ENCODE measurements at regions not wholly inside any gene's neighbourhood (a gene's known extent, or its start where the extent isn't known, plus 50 kb on each side); places are given as distances from the start of the nearest gene placed in this dataset.

- no peak overlapping the region for H2BK5ac ChIP-seq (ENCODE audit: low read depth, low read length)
- no peaks in the 10 kb centered on the region for H4K20me1 ChIP-seq (replicated peaks in 1 of 2; ENCODE audit: control insufficient read depth in 1 of 2, insufficient read depth in 2 of 2, low read length in 2 of 2)
- H3K9ac ChIP-seq (replicated peaks in 1 of 4; ENCODE audit: extremely low read depth in 1 of 4, low read depth in 3 of 4, low read length in 3 of 4) = no peak overlapping the region; a peak in 1 of 7 replicates
- no peak overlapping the region for H4K8ac ChIP-seq (ENCODE audit: extremely low read depth, insufficient read depth, low read length)
- TF ChIP-seq BRCA1 (IDR thresholded peaks at IDR 0.05; ENCODE audit: low read depth, low read length) (no peak), TAF7 (optimal IDR thresholded peaks at IDR 0.05; ENCODE audit: borderline replicate concordance, low read depth, low read length) (no peak), ZNF274 (IDR thresholded peaks at IDR 0.05; ENCODE audit: borderline replicate concordance, extremely low read depth, low read length) (no peak), USF2 (IDR thresholded peaks at IDR 0.05; ENCODE audit: low read length) (no peak), JUN (IDR thresholded peaks at IDR 0.05; ENCODE audit: low read depth, low read length) (no peak), ASH2L (IDR thresholded peaks at IDR 0.05; ENCODE audit: low read length) (no peak), KDM4A (IDR thresholded peaks at IDR 0.05; ENCODE audit: low read depth, low read length, severe bottlenecking) (no peak)
- H3K4me3 ChIP-seq (ENCODE audit: extremely low read depth in 1 of 4, insufficient read depth in 2 of 4, low read depth in 3 of 4, low read length in 4 of 4) = no peak overlapping the region
- H2BK12ac ChIP-seq (ENCODE audit: low read depth, low read length) = no peak overlapping the region
- DNase-seq (ENCODE audit: low read depth in 1 of 2, low spot score in 2 of 2) = no peak
- no peak overlapping the region for H2BK120ac ChIP-seq (replicated peaks; ENCODE audit: low read depth, low read length)
- no peaks in the 10 kb centered on the region for H3K36me3 ChIP-seq (ENCODE audit: control insufficient read depth in 2 of 4, insufficient read depth in 4 of 4, low read length in 3 of 4)
- H2BK20ac ChIP-seq (ENCODE audit: low read length) = no peak overlapping the region
- no peak overlapping the region for H3K4ac ChIP-seq (replicated peaks; ENCODE audit: insufficient read length, low read depth, low read length)
- ChIA-PET POLR2A (ENCODE audit: partially characterized antibody) (no interaction called here), CTCF (ENCODE audit: partially characterized antibody) (interaction anchor here (1.0 to 4.5 kb wide), 3 partner anchors 16 to 531 kb away, joined by 3 to 21 read pairs (median 3); no protein-coding TSS in a partner anchor)
- no peak overlapping the region for H3K23ac ChIP-seq (ENCODE audit: insufficient read length)
- H2BK15ac ChIP-seq (ENCODE audit: low read length) = no peak overlapping the region
- no peaks in the 10 kb centered on the region for H3K9me3 ChIP-seq (ENCODE audit: insufficient read depth in 2 of 2, low read depth in 1 of 2, low read length in 1 of 2)
- H3K4me1 ChIP-seq (replicated peaks in 1 of 4; ENCODE audit: control insufficient read depth in 3 of 4, insufficient read depth in 4 of 4, low read length in 3 of 4) = peaks cover 0 to 2% (median 0%) of the 10 kb centered on the region in 4 experiments; a peak in 1 of 7 replicates
- no peak overlapping the region for H3K4me2 ChIP-seq (ENCODE audit: insufficient read depth in 1 of 2, low read depth in 2 of 2, low read length in 2 of 2)
- H3K27ac ChIP-seq (ENCODE audit: low read depth, low read length) = no peak overlapping the region
- 88% methylated on average over 2 of the region's 2 CpGs; no CpG with 5 or more reads in 1 of the 2 experiments for WGBS, 2 experiments (ENCODE audit: extremely low coverage in 1 of 2, insufficient coverage in 1 of 2, insufficient read length in 1 of 2, insufficient replicate concordance in 2 of 2, low coverage in 1 of 2, low lambda C conversion rate in 2 of 2, missing lambda C conversion rate in 1 of 2)
- no peaks in the 10 kb centered on the region for H3K23me2 ChIP-seq (ENCODE audit: low read depth, low read length)
- no peaks in the 10 kb centered on the region for H3K27me3 ChIP-seq (replicated peaks in 1 of 4; ENCODE audit: control insufficient read depth in 3 of 4, extremely low read depth in 1 of 4, insufficient read depth in 3 of 4, low read length in 3 of 4)
- no peak overlapping the region for H3K14ac ChIP-seq (ENCODE audit: insufficient read length)
- no peak overlapping the region for H3K18ac ChIP-seq (ENCODE audit: extremely low read depth, low read length)
- no peak overlapping the region for H2AK5ac ChIP-seq (ENCODE audit: low read depth, low read length)
- no peak overlapping the region for H4K91ac ChIP-seq (replicated peaks; ENCODE audit: insufficient read length, low read length)
- FAIRE-seq = no peak
- no peak overlapping the region for H4K5ac ChIP-seq (ENCODE audit: insufficient read length, low read depth, low read length)
- no peaks in the 10 kb centered on the region for H3K79me2 ChIP-seq (ENCODE audit: control insufficient read depth in 1 of 2, insufficient read depth in 2 of 2, low read length in 2 of 2)
- no peak overlapping the region for H2AFZ ChIP-seq (ENCODE audit: low read length)
- no peak overlapping the region for H3K56ac ChIP-seq (replicated peaks; ENCODE audit: insufficient read length, low read depth, low read length)
- no peaks in the 10 kb centered on the region for H3K79me1 ChIP-seq (ENCODE audit: low read depth, low read length)
Measured at GRCh38 chr11:95682552-95682951, 107.0 kb downstream of the FAM76B start.
